Upper lobe of left lung (tissue), 6 donors: ENCODE measurements at regions not wholly inside any gene's neighbourhood (a gene's known extent, or its start where the extent isn't known, plus 50 kb on each side); places are given as distances from the start of the nearest gene placed in this dataset.
"Not testable (repeated sequence)": the region's sequence is repeated elsewhere in the genome, so short reads cannot be mapped to it uniquely, and the experiment has no call there.

Experiments
- ATAC-seq, 2 donors: fragments of 200-7000 bp; cut with Tn5 transposase; one replicate each; pipeline ENCODE4 v1.9.1; 2022; ENCODE audit warnings: mild to moderate bottlenecking in 2 of 2, moderate library complexity in 2 of 2; ENCODE audit not compliant: low FRiP score in 2 of 2
- DNase-seq, 2 donors: peaks; one replicate each; pipeline ENCODE4 v3.0.0-alpha.2; 2019 to 2020
- H3K27ac ChIP-seq, 4 donors: fragments of 200-600 bp; sonication (generic); one replicate each; pipeline ENCODE4 v1.5.1; 2016 to 2019
- H3K27me3 ChIP-seq, 4 donors: fragments of 200-600 bp; sonication (generic); one replicate each; pipeline ENCODE4 v1.5.1; 2017 to 2019
- H3K36me3 ChIP-seq, 4 donors: fragments of 200-600 bp; sonication (generic); one replicate each; pipeline ENCODE4 v1.5.1; 2016 to 2019
- H3K4me1 ChIP-seq, 4 donors: fragments of 200-600 bp; sonication (generic); one replicate each; pipeline ENCODE4 v1.5.1; 2018 to 2019
- H3K4me3 ChIP-seq, 4 donors: fragments of 200-600 bp; sonication (generic); one replicate each; pipeline ENCODE4 v1.5.1; 2017 to 2019; ENCODE audit warnings: mild to moderate bottlenecking in 2 of 4, moderate library complexity in 1 of 4
- H3K9me3 ChIP-seq, 4 donors: fragments of 200-600 bp; sonication (generic); one replicate each; pipeline ENCODE4 v1.5.1; 2018 to 2019
- CTCF ChIP-seq, 6 experiments: fragments of 450-650 bp in 4 of 6; fragments of 200-600 bp in 2 of 6; sonication (generic) in 2 of 6; IDR thresholded peaks; one replicate each; pipeline ENCODE4 v1.5.1; 2016 to 2019; ENCODE audit warnings: antibody characterized with exemption in 6 of 6
- EP300 ChIP-seq, 4 donors: sonication (generic); formaldehyde crosslinking; IDR thresholded peaks; one replicate each; pipeline ENCODE4 v1.5.1; 2017; ENCODE audit warnings: antibody characterized with exemption in 4 of 4, control low read depth in 2 of 4
- POLR2A ChIP-seq, 4 donors: fragments of 450-650 bp; IDR thresholded peaks; one replicate each; pipeline ENCODE4 v1.5.1; 2016 to 2017; ENCODE audit warnings: antibody characterized with exemption in 4 of 4, mild to moderate bottlenecking in 2 of 4
- POLR2AphosphoS5 ChIP-seq, 2 donors: sonication (generic); formaldehyde crosslinking; IDR thresholded peaks; one replicate each; pipeline ENCODE4 v1.5.1; 2017; ENCODE audit warnings: antibody characterized with exemption in 2 of 2
- WGBS, 2 donors: methylation state at CpG; one replicate each; pipeline ENCODE4 v1.1.5; 2017 to 2018; 5-methylcytosine and 5-hydroxymethylcytosine counted together
- donor health status: DM: no; HTN: no; CAD: no; lungs with moderate emphysema.
- donor health status: DM: no; HTN: yes; CAD: no; lungs with severe emphysema.

- H3K9me3 ChIP-seq = peaks cover 0 to 11% (median 5%) of the 10 kb centered on the region in 4 donors
- no peaks in the 10 kb centered on the region for H3K27me3 ChIP-seq
- no peaks in the 10 kb centered on the region for H3K4me1 ChIP-seq
- 67 to 83% methylated on average over 2 of the region's 2 CpGs for WGBS, 2 donors
- no peak for ATAC-seq
- H3K27ac ChIP-seq = no peak overlapping the region
- H3K36me3 ChIP-seq = no peaks in the 10 kb centered on the region
- TF ChIP-seq EP300 (IDR thresholded peaks at IDR 0.05) (no peak), CTCF (IDR thresholded peaks at IDR 0.05) (no peak), POLR2AphosphoS5 (IDR thresholded peaks at IDR 0.05) (no peak), POLR2A (IDR thresholded peaks at IDR 0.05) (no peak)
- DNase-seq = no peak
- H3K4me3 ChIP-seq = no peak overlapping the region
Observed at GRCh38 chr14:29403091-29403490, 524.6 kb downstream of the PRKD1 start.

- TF ChIP-seq POLR2AphosphoS5 (IDR thresholded peaks at IDR 0.05) (no peak), POLR2A (IDR thresholded peaks at IDR 0.05) (no peak), EP300 (IDR thresholded peaks at IDR 0.05) (no peak), CTCF (IDR thresholded peaks at IDR 0.05) (no peak)
- no peak overlapping the region for H3K4me3 ChIP-seq
- no peak overlapping the region for H3K27ac ChIP-seq
- ATAC-seq = no peak
- WGBS, 2 donors = 49 to 54% methylated on average over 2 of the region's 2 CpGs
- no peaks in the 10 kb centered on the region for H3K27me3 ChIP-seq
- no peak for DNase-seq
- H3K36me3 ChIP-seq = no peaks in the 10 kb centered on the region
- H3K9me3 ChIP-seq = peaks cover 0 to 19% (median 5%) of the 10 kb centered on the region in 4 donors
- no peaks in the 10 kb centered on the region for H3K4me1 ChIP-seq
Observed at GRCh38 chr14:29410581-29410980, 517.1 kb downstream of the PRKD1 start.

- ATAC-seq, H3K9me3 ChIP-seq, H3K36me3 ChIP-seq, H3K4me1 ChIP-seq, H3K27me3 ChIP-seq, H3K27ac ChIP-seq, DNase-seq, H3K4me3 ChIP-seq: not testable (repeated sequence)
- WGBS, 2 donors = 68 to 72% methylated on average over 5 of the region's 5 CpGs
Observed at GRCh38 chr14:29414931-29415330, 512.7 kb downstream of the PRKD1 start.

GRCh38 chr14:29419736-29420135 lies 507.9 kb downstream of the PRKD1 start:
- 54 to 57% methylated on average over 1 of the region's 1 CpG for WGBS, 2 donors
- DNase-seq = no peak
- Histone ChIP-seq H3K9me3 (no peaks in the 10 kb centered on the region), H3K4me3 (no peak overlapping the region), H3K4me1 (no peaks in the 10 kb centered on the region), H3K27me3 (no peaks in the 10 kb centered on the region), H3K36me3 (no peaks in the 10 kb centered on the region), H3K27ac (no peak overlapping the region)
- TF ChIP-seq EP300 (IDR thresholded peaks at IDR 0.05) (no peak), CTCF (IDR thresholded peaks at IDR 0.05) (no peak), POLR2A (IDR thresholded peaks at IDR 0.05) (no peak), POLR2AphosphoS5 (IDR thresholded peaks at IDR 0.05) (no peak)
- ATAC-seq = no peak

GRCh38 chr14:29421156-29421728 lies 506.4 kb downstream of the PRKD1 start:
- no peaks in the 10 kb centered on the region for H3K27me3 ChIP-seq
- no peak for TF ChIP-seq POLR2A (IDR thresholded peaks at IDR 0.05)
- no peak for TF ChIP-seq POLR2AphosphoS5 (IDR thresholded peaks at IDR 0.05)
- TF ChIP-seq EP300 (IDR thresholded peaks at IDR 0.05) = no peak
- TF ChIP-seq CTCF (IDR thresholded peaks at IDR 0.05) = no peak
- DNase-seq (no peak), ATAC-seq (no peak)
- no peaks in the 10 kb centered on the region for H3K36me3 ChIP-seq
- no peaks in the 10 kb centered on the region for H3K9me3 ChIP-seq
- no peaks in the 10 kb centered on the region for H3K4me1 ChIP-seq
- no peak overlapping the region for H3K27ac ChIP-seq
- no peak overlapping the region for H3K4me3 ChIP-seq
